ENCODE measurements at regions not wholly inside any gene's neighbourhood (a gene's known extent, or its start where the extent isn't known, plus 50 kb on each side); places are given as distances from the start of the nearest gene placed in this dataset.
"Not testable (repeated sequence)": the region's sequence is repeated elsewhere in the genome, so short reads cannot be mapped to it uniquely, and the experiment has no call there.

DNA sequence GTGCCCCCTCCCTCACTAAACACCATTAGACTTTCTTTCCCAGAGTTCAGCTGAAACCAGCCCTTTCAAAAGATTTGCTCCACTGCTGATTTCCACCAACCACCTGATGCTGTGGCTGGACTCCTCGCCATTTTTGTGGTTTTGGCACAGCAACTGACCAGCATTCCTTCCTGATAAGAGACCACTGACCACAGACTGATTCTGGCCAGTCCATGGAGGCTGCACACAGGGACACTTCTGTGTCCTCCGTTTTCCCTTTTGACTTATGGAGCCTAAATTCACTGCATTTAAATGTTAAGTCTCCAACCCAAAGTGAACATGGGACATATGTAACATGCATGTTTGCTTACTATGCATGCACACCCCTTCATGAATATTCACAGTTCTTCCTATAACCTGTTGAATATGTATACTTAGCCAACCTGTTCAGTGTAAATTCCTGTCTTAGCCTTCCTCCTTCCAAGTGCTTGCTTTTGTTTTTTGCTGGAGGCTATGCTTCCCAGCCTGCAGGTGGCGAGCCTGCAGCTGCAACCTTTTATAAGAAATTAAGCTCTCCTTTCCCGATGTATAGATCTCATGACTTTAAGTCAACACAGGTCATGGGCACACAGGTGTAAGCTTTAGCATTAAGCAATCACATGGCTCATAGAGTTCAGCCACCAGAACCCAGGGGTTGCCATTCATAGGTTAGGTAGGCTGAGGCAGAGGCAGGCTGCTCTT lies 78.7 kb downstream of the ACTL7B start:
- Histone ChIP-seq H3K27ac (peak overlapping the region in 2 of 4 donors; percentile 5 to 26), H3K4me3 (no peak overlapping the region), H3K27me3 (peaks cover 0 to 9% (median 0%) of the 10 kb centered on the region in 3 donors), H3K36me3 (no peaks in the 10 kb centered on the region), H3K9me3 (no peaks in the 10 kb centered on the region), H3K4me1 (peaks cover 0 to 5% (median 0%) of the 10 kb centered on the region in 4 donors)
- TF ChIP-seq POLR2AphosphoS5 (IDR thresholded peaks at IDR 0.05) = no peak
- no peak for TF ChIP-seq EP300 (IDR thresholded peaks at IDR 0.05)
- TF ChIP-seq, protein P1, sequence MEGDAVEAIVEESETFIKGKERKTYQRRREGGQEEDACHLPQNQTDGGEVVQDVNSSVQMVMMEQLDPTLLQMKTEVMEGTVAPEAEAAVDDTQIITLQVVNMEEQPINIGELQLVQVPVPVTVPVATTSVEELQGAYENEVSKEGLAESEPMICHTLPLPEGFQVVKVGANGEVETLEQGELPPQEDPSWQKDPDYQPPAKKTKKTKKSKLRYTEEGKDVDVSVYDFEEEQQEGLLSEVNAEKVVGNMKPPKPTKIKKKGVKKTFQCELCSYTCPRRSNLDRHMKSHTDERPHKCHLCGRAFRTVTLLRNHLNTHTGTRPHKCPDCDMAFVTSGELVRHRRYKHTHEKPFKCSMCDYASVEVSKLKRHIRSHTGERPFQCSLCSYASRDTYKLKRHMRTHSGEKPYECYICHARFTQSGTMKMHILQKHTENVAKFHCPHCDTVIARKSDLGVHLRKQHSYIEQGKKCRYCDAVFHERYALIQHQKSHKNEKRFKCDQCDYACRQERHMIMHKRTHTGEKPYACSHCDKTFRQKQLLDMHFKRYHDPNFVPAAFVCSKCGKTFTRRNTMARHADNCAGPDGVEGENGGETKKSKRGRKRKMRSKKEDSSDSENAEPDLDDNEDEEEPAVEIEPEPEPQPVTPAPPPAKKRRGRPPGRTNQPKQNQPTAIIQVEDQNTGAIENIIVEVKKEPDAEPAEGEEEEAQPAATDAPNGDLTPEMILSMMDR (IDR thresholded peaks at IDR 0.05) = no peak
- no peak for TF ChIP-seq POLR2A (IDR thresholded peaks at IDR 0.05)
- DNase-seq = no peak
- 62 to 75% methylated on average over 4 of the region's 4 CpGs for WGBS, 2 donors
- intact Hi-C loops (cut with DNase I) = no loop called here

- Histone ChIP-seq H3K27ac (peak overlapping the region in 1 of 4 donors; percentile 38), H3K27me3 (peaks cover 0 to 9% (median 0%) of the 10 kb centered on the region in 3 donors), H3K4me1 (no peaks in the 10 kb centered on the region), H3K4me3 (no peak overlapping the region), H3K9me3 (no peaks in the 10 kb centered on the region), H3K36me3 (no peaks in the 10 kb centered on the region)
- TF ChIP-seq POLR2AphosphoS5 (IDR thresholded peaks at IDR 0.05) (no peak), EP300 (IDR thresholded peaks at IDR 0.05) (no peak), POLR2A (IDR thresholded peaks at IDR 0.05) (no peak)
- TF ChIP-seq, protein P1 (IDR thresholded peaks at IDR 0.05) = no peak
- no peak for DNase-seq
- intact Hi-C loops (cut with DNase I) = no loop called here
Observed at GRCh38 chr9:108775901-108776306, 79.9 kb downstream of the ACTL7B start.

DNA sequence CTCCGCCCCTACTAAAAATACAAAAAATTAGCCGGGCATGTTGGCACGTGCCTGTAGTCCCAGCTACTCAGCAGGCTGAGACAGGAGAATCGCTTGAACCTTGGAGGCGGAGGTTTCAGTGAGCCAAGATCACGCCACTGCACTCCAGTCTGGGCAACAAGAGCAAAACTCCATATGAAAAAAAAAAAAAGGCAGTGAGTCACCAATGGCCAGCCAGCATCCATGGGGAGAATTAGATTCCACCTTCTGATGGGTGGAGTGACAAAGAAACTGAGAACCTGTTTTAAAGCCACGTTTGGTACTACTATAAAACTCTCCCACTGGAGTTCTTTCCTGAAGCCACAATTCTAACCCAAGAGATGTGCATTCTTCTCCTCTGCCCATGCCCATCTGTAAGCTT lies 81.7 kb downstream of the ACTL7B start:
- 93 to 94% methylated on average over 7 of the region's 7 CpGs for WGBS, 2 donors
- H3K27ac ChIP-seq = peak overlapping the region in 1 of 4 donors; percentile 38
- H3K9me3 ChIP-seq; H3K4me3 ChIP-seq; intact Hi-C loops (cut with DNase I); DNase-seq; H3K36me3 ChIP-seq; H3K4me1 ChIP-seq; H3K27me3 ChIP-seq: not testable (repeated sequence)

DNA sequence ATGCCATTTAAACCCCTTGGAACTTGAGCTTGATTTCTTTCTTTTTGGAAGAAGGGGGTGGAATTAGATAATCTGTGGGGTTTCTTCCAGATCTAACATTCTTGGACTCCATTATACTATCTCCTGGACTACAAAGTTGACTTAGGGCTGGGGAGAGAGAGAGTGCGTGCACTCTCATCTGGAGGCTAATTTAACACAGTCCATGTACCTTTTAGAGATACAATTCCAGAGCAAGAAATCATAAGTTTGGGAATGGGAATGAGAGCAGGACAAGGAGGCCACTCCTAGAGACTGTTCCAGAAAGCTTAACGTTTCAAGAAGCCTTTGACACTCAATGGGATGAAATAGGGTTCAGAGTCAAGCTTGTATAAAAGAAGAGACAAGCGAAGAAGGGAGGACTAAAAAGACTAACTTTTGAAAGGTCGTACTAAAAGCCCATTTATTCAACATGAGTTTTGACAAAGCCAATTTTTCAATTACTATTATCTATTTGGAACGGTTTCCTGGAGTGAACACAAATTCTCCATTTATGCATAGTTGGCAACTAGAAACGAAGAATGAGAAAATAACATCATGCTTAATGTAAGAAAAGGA lies 83.4 kb downstream of the ACTL7B start:
- Histone ChIP-seq H3K27ac (no peak overlapping the region), H3K4me1 (no peaks in the 10 kb centered on the region), H3K27me3 (no peaks in the 10 kb centered on the region), H3K36me3 (no peaks in the 10 kb centered on the region), H3K4me3 (no peak overlapping the region), H3K9me3 (peaks cover 0 to 5% (median 2%) of the 10 kb centered on the region in 4 donors)
- intact Hi-C loops (cut with DNase I) = no loop called here
- no peak for DNase-seq
- TF ChIP-seq EP300 (IDR thresholded peaks at IDR 0.05) = no peak
- TF ChIP-seq, protein P1 (IDR thresholded peaks at IDR 0.05) = no peak
- TF ChIP-seq POLR2AphosphoS5 (IDR thresholded peaks at IDR 0.05) = no peak
- TF ChIP-seq POLR2A (IDR thresholded peaks at IDR 0.05) = no peak
- WGBS, 2 donors = 82 to 86% methylated on average over 6 of the region's 6 CpGs

DNA sequence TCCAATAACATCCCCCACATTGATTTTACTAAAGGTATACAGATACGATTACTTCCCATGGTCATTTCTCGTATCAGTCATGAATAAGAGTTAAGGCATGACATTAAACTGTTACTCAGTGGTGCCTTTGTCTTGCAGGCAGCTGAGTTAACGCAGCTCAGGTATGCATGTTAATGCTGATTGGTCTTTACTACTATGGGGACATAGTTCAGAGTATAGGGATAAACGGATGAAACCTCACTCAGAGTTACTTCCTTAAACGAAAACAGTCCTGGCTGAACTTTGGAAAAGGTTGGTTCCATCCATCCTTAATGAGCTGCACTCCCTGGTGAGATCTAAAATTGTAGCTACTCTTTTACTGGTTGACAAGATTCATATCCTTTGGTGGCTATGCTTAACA lies 87.0 kb downstream of the ACTL7B start:
- WGBS, 2 donors = 19 to 72% methylated on average over 5 of the region's 5 CpGs
- Histone ChIP-seq H3K4me3 (no peak overlapping the region), H3K9me3 (peaks cover 0 to 5% (median 2%) of the 10 kb centered on the region in 4 donors), H3K27me3 (no peaks in the 10 kb centered on the region), H3K4me1 (no peaks in the 10 kb centered on the region), H3K27ac (no peak overlapping the region), H3K36me3 (no peaks in the 10 kb centered on the region)
- no peak for TF ChIP-seq EP300 (IDR thresholded peaks at IDR 0.05)
- TF ChIP-seq, protein P1 (IDR thresholded peaks at IDR 0.05) = no peak
- TF ChIP-seq POLR2A (IDR thresholded peaks at IDR 0.05) = no peak
- TF ChIP-seq POLR2AphosphoS5 (IDR thresholded peaks at IDR 0.05) = no peak
- intact Hi-C loops (cut with DNase I) = no loop called here
- no peak for DNase-seq
